GM19023 (cell line): ENCODE measurements at regions not wholly inside any gene's neighbourhood (a gene's known extent, or its start where the extent isn't known, plus 50 kb on each side); places are given as distances from the start of the nearest gene placed in this dataset.

Experiments
- ATAC-seq: cut with Tn5 transposase; IDR thresholded peaks from one replicate; pipeline ENCODE4 v1.9.1; 2021; ENCODE audit warnings: mild to moderate bottlenecking, moderate library complexity; ENCODE audit not compliant: unreplicated experiment

- ATAC-seq = no peak
These were observed 1079.4 kb downstream of the BRD1 start for GRCh38 chr22:48748113-48748859.

DNA sequence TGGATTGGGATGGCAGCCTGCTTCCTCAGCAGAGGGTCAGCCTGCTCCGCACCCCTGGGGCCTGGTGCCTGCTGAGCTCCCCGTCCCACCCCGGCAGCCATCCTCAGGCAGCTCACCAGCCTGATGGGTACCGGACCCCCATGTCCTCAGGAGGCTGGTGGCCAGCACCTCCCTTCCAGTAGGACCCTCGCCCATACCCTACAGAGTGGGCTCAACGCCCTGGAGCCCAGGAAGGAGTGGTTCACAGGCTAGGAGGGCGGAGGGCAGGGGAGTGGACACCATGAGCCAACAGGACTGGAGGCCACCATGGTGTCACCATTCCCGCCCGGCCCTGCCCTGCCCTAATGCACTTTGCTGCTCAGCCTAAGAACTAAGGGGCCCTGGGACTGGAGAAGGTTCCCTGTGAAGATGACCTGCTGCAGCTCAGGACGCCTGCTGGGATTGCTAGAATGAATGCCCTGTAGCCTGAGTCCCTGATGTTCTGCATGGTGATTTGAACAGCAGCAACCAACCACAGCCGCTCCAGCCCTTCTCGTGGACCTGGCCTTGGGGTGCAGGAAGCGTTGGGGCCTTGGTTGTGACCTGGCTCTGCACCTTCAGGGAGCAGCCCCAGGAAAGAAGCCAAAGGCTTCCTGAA, 1080.8 kb downstream of the BRD1 start:
- ATAC-seq = no peak

DNA sequence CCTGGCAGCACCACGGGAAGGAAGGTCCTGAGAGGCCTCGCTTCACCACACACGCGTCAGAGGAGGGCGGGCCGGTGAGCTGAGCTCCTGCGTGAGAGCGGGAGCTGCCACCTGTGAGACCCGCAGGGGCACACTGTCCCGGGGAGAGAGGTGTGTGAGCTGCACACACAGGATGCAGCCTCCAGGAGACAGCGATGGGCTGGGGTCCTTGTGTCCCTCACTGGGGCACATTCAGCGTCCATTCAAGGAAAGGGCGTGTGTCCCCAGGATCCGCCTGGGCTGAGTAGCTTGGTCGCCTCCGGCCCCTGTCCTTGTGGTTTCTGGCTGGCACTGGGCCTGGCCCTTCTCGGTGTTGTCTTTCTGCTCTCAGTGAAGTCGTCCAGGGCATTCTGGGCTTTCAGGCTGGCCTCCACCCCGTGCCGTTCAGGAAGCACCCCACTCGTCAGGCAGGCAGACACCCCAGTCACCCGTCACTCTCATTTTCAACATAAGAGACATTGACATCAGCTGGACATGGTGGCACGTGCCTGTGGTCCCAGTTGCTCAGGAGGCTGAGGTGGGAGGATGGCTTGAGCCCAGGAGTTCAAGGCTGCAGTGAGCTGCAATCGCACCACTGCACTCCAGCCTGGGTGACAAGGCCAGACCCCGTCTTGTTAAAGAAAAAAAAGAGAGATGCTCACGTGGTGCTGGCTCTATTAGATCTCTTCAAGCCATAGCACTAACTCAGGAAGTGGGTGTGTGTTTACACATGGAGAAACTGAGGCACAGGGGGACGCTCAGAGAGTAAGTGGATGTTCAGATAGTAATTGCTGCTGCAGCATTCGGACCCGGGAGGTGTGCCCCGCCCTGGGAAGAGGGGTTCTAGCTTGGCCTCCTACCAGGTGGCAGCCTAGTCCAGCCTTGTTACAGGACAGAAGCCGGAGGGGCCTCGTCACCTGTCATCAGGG, 1081.6 kb downstream of the BRD1 start:
- ATAC-seq = no peak

DNA sequence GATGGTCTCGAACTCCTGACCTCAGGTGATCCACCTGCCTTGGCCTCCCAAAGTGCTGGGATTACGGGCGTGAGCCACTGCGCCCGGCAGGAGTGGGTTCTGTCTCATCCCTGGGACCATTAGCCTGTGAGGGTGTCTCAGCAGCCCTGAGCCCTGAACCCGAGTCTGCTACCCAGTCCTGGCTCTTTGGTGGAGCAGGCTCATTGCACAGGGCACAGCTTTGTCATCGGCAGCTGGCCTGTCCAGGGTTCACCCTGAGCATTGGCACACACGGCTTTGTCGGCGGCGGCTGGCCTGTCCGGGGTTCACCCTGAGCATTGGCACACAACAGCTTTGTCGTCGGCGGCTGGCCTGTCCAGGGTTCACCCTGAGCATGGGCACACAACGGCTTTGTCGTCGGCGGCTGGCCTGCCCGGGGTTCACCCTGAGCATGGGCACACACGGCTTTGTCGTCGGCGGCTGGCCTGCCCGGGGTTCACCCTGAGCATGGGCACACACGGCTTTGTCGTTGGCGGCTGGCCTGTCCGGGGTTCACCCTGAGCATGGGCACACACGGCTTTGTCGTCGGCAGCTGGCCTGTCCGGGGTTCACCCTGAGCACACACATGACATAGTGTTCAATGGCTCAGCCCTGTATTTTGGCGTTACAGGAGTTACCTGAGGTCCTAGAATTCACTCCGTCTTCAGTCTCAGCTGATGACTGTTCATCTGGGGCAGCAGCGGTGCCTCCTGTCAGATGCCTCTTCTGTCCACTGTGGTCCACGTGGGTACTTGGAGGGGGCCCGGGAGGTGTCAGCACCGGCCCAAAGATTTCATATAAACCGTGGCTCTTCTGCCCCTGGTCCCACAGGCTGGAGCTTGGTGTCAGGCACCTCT, 1082.5 kb downstream of the BRD1 start:
- no peak for ATAC-seq

DNA sequence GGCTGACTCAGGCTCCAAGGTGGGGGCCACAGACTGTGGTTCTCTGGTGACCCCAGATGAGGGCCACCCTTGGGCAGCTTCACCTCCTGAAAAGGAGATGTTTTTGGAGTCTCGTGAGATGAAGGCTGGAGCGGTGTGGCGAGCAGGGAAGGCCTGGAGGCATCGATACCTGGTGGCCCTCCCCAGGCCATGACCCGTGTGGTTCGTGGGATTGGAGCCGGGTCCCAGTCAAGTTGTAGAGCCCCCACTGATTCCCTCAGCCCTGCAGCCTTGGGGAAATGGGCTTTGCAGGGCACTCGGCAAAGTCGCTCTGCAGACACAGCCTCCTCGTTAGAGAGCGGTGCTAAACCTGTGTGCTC, 1083.4 kb downstream of the BRD1 start:
- no peak for ATAC-seq

DNA sequence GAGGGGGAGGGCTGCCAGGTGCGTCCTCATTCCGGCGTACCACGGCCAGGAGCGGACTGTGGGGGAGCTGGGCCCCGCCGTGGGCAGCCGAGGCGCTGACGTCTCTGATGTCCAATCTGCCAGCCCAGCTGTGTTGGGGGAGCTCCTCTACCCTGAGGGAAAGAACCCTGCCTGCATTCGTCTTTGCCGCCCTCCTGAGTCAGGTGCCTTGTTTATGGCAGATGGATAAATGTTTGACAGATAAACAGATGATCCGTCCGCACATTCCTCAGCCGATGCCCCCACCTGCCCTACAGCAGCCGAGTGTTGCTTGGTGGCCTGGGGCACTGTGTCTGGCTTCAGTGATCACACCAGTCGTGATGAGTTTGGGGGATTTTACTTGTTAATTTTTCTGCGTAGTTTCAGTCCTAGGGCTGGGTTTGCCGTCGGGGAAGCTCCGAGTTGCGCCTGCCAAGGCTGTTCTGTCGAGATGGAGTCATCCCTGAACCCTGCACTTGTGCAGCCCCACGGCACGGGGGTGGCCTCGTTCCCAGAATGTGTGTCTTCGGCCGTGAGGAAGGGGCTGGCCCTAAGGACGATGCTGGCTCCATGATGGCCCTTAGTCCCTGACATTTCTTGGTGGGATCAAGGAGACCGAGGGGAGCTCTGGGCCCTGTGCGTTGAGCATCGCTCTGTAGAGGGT, 1083.9 kb downstream of the BRD1 start:
- no peak for ATAC-seq

- ATAC-seq = no peak
These were observed 1084.9 kb downstream of the BRD1 start for GRCh38 chr22:48742556-48743343.

- no peak for ATAC-seq
These were observed 1085.5 kb downstream of the BRD1 start for GRCh38 chr22:48742191-48742555.

DNA sequence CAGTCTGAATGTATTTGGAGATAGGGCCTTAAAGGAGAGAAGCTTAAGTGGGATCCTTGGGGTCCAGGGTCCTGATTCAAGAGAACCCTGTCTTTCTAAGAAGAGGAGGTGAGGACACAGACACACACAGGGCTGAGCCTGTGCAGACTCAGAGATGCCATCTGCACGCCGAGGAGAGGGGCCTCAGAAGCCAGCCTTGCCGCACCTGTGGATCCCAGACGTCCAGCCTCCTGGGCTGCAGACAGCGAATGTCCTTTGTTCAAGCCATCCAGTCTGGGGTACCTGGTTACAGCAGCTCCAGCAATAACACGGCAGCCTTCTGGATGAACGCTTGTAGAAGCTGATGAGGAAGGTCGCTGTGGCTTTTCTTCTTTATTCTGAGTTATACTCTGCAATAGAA, 1086.1 kb downstream of the BRD1 start:
- no peak for ATAC-seq

GRCh38 chr22:48740731-48741405, 1086.8 kb downstream of the BRD1 start:
- no peak for ATAC-seq

DNA sequence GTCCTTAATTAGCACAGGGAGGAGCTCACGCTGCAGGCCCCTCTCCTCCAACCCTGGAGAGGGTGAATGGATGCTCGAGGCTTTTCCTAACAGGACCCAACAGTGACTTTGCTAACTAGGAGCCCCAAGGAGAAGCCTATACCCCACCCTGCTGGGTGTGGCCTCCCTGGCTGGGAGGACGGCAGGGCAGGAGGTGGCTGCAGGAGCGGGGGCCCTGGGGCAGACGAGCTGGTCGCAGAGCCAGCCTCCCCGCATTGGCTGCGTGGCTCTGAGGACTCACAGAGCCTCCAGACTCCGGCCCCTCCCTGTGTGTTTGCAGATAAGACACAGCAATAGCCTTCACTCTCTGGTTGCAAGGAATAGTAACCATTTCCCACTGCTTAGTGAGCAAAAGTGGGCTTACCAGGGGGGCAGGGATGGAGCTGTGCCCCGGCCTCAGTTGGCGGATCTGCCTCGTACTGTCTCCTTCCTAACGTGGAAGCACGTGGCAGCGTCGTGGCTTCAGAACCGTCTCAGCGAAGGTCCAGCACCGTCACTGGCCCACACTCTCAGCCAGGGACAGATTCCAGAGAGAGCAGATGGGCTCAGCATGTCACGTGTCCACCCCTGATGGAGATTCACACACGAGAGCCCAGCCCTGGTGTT, 1087.5 kb downstream of the BRD1 start:
- no peak for ATAC-seq

- ATAC-seq = no peak
These were observed 1088.2 kb downstream of the BRD1 start for GRCh38 chr22:48739348-48740085.

- no peak for ATAC-seq
These were observed 1089.3 kb downstream of the BRD1 start for GRCh38 chr22:48738204-48738980.

DNA sequence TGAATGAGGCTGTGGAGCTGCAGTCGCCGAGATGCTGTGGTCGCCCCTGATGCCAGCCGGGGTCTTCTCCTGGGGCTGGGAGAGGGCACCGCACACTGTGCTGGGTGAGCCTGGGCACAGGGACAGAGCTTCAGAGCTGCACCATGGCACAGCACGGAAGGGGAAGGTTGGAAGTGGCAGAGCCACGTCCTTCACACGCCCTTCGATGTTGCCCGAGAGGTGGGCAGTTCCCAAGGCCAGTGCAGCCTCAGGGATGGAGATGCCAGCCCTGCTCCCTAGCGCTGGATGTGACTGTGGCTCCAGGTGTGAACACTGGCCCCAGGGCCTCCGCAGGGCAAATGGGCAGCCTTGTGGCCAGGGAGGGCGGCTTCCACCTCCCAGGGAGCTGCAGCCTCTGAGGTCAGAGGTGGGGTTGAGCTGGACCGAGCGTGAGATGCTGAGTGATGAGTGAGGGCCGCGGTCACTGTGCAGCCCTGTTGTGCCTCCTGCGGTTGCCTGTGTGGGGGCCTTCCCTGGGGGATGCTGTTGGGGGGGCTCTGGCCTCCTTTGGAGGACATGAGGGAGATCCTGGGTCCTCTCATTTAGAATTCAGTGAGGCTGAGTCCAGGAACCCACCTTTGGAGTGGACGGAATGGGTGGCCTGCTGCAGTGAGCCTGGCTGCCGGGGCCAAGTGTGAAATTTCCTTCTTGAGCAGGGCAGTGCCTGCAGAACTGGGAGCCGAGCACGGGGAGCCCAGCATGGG, 1090.0 kb downstream of the BRD1 start:
- no peak for ATAC-seq

- ATAC-seq = no peak
These were observed 1090.8 kb downstream of the BRD1 start for GRCh38 chr22:48736593-48737460.
